GM18907 (cell line): ENCODE measurements at regions not wholly inside any gene's neighbourhood (a gene's known extent, or its start where the extent isn't known, plus 50 kb on each side); places are given as distances from the start of the nearest gene placed in this dataset.

ENCODE experiments used
- ATAC-seq: cut with Tn5 transposase; IDR thresholded peaks from one replicate; pipeline ENCODE4 v1.9.1; 2021; ENCODE audit warnings: mild to moderate bottlenecking, moderate library complexity; ENCODE audit not compliant: unreplicated experiment

GRCh38 chr5:168109441-168109840 lies 182.0 kb upstream of the WWC1 start:
- ATAC-seq = no peak

GRCh38 chr5:168110384-168110783 lies 181.1 kb upstream of the WWC1 start:
- no peak for ATAC-seq

GRCh38 chr5:168110870-168111832 lies 180.3 kb upstream of the WWC1 start:
- no peak for ATAC-seq

- peak; percentile 91 for ATAC-seq
Observed at GRCh38 chr5:168114444-168115017, 176.9 kb upstream of the WWC1 start.

GRCh38 chr5:168117469-168117868 lies 174.0 kb upstream of the WWC1 start:
- no peak for ATAC-seq

- no peak for ATAC-seq
Observed at GRCh38 chr5:168118042-168118668, 173.3 kb upstream of the WWC1 start.

GRCh38 chr5:168120401-168121137 lies 170.9 kb upstream of the WWC1 start:
- no peak for ATAC-seq

- ATAC-seq = no peak
Observed at GRCh38 chr5:168121138-168121494, 170.3 kb upstream of the WWC1 start.

GRCh38 chr5:168123631-168124528 lies 167.6 kb upstream of the WWC1 start:
- ATAC-seq = peak; percentile 97

GRCh38 chr5:168125445-168126199 lies 165.8 kb upstream of the WWC1 start:
- no peak for ATAC-seq

- ATAC-seq = no peak
Observed at GRCh38 chr5:168126606-168127005, 164.8 kb upstream of the WWC1 start.

GRCh38 chr5:168128111-168128510 lies 163.3 kb upstream of the WWC1 start:
- ATAC-seq = no peak

GRCh38 chr5:168128557-168128956 lies 162.9 kb upstream of the WWC1 start:
- ATAC-seq = no peak

GRCh38 chr5:168131519-168131918 lies 159.9 kb upstream of the WWC1 start:
- ATAC-seq = no peak

GRCh38 chr5:168132241-168132641 lies 159.2 kb upstream of the WWC1 start:
- no peak for ATAC-seq

GRCh38 chr5:168135897-168136296 lies 155.5 kb upstream of the WWC1 start:
- ATAC-seq = peak; percentile 97

GRCh38 chr5:168136340-168136739 lies 155.1 kb upstream of the WWC1 start:
- peak; percentile 21 for ATAC-seq

- peak; percentile 81 for ATAC-seq
Observed at GRCh38 chr5:168137265-168137664, 154.2 kb upstream of the WWC1 start.

- ATAC-seq = no peak
Observed at GRCh38 chr5:168140241-168140640, 151.2 kb upstream of the WWC1 start.
